CMK (cell line): ENCODE measurements at regions not wholly inside any gene's neighbourhood (a gene's known extent, or its start where the extent isn't known, plus 50 kb on each side); places are given as distances from the start of the nearest gene placed in this dataset.

Experiments used
- DNase-seq: peaks from one replicate; pipeline ENCODE4 v3.0.0-alpha.2; 2010; ENCODE audit warnings: low read depth

DNA sequence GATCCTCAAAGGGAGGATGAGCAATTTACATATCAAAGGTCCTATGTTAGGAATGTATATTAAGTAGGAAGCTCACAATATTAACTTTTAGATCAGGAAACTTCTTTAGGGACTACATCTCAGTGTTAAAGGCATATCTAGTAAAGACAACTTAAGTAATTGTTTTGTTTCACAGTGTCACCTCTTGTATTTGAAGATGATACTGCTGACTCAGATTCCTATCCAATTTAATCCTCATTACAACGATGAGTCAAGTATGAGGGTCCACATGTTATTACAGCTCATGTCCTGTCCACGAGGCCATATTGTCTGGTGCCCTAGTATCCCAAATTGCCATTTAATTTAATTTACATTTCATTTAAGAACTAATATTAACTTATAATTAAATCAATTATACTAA is 523.9 kb downstream of the CCDC85A start:
- DNase-seq, result no peak

DNA sequence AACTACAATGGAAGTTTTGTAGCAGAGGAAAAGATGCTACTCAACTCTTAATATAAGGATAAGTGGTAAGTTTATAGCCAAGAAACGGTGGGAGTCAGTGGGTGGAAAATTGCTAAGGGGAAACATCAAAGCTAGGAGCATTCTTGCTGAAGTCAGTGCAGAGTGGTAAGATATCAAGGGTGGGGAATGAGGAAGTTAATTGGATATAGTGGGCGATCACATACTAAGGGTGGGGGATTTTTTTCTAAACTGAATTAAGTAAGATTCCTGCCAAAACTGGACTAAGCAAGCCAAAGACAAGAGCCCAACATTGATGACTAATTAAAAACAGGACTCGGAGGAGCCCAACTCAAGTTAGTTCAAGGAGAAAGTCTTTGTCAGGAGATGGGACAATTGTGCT is 525.4 kb downstream of the CCDC85A start:
- DNase-seq, result no peak

DNA sequence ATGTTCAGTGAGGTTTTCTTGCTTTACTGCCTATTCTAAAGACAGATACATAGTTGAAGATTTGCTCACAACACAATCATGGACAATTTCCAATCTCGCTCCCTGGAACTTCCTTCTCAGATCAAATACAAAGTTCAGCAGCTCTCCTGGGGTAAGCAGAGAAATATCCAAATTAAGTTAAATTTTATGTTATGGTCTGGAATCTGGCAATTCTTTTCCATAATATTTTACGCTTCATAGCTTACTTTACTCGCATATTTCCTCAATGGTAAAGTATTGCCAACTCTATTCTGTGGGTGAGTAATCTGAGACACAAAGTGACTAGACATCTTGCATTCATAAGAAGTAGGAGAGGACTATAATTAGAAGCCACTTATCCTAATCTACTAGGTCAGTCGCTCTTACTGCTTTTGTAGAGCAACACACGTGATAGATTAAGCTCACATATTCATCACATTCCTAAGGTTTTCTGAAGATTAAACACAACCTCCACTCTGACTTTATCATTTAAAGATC is 529.4 kb downstream of the CCDC85A start:
- DNase-seq, result no peak

DNA sequence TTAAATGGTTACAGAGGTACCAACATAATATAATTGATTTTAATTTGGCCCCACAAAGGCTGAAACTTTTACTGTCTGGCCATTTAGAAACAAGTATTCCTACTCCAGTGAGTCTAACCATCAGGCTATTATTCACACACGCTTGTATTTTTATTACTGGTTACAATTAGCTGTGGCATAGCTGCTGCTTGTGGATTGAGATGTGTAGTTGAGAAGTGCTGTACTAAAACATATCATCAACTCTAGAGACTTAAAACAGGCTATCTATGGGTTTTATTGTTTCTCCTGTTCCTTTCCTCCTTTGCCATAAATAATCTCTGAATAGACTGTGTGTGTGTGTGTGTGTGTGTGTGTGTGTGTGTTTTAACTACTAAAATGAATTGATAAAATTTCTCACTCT is 530.2 kb downstream of the CCDC85A start:
- no peak for DNase-seq

DNA sequence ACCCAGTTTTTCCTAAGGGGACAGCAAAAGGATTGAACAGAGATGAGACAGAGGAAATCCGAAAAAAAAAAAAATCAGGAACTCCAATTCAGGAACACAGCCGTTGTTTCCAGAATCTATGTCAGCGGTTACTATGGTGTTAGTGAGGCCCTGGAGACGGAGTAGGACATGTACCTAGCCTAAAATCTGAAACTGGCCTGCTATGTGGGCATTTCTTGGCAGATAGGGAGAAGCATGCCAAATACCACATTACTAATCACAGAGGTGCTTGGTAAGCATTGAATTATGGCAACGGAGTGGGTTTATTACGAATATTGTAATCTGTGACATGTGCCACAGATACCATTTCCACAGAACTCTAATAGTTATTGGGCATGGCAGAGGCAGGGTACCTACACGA is 530.6 kb downstream of the CCDC85A start:
- DNase-seq, result no peak

DNA sequence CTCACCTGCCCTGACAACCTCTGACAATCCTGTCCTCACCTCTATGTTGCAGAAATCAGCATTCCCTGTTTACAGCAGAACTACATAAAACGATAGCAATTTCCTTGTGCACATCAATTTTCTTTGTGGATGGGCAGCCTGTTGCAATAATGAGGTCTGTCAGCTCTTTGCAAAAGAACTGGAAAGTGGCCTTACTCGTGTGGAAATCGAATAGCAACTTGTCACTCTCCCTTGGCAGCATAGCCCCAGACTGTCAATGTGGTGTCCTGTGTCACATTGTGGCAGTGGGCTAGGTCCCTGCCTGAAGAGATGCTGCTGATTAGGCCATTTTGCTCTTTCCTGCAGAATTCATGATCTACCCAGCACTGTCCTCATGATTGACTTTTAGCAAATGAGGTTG is 531.9 kb downstream of the CCDC85A start:
- DNase-seq, result no peak

DNA sequence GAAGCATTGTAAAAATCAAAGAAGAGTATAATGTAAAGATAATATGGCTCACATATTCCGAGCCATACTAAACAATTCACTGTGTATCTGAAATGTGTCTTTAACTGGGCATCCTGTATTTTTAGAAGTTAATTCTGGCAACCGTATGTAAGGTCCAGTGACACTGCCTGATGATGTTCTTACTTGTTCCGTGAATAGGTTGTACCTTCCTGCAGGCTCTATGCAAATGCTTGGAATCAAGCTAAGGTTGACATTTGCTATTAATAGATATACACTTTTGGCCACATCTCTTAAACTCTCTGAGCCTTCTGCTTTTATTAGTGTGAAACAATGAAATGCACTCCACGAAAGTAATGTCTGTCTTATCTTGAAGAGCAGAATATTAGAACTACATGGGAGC is 534.6 kb downstream of the CCDC85A start:
- no peak for DNase-seq

DNA sequence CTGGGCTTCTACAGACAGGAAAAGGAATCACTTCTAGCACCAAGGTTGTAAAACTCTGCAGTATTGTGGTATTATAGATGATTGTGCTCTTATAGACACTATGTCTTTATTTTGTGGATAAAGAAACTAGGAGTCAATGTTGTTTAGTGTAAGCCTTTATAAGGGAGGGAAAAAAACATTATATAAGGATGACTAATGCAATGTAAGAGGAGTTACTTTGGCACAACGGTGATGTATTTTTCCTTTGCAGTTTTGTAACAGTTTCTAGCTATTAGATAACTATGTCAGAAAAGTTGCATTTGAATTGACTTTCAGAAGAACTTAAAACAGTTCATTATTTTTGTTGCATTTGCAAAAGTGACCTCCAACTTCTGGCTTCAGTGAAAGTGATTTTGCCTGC is 545.4 kb downstream of the CCDC85A start:
- no peak for DNase-seq

DNA sequence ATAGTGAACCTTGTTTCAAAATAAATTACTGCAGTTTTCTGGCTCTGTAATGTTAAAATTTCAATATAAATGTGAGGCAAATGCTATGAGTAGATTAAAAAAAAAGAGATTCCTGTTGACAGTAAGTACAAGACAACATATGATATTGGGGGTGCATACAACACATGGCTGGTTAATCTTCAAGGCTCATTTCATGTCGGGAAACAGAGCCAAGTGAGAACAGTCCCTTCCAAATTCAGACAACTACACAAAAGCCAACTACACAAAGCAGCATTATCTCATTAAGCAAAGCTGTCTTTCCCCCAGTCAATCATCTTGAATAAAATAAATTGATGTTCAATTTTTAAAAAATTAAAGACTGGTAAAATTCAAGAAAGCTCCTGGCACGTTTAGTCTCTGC is 549.2 kb downstream of the CCDC85A start:
- DNase-seq, result no peak

DNA sequence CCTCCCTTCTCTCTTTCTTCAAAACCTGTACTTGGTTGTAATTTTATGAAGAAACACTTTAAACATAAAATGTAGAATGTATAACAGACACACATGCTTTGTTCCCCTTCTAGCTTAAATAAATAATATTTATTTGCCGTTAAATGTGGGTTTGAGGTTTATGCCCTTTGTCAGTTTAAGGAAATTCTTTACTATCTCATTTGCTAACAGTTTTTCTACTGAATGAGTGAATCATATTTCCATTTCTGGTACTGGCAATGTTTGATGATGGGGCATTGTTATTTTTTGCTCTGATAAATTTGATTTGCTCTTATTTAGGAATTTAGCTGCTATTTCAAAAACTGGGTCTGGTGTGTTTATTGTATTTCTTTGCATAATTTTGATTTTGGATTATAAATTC is 555.6 kb downstream of the CCDC85A start:
- no peak for DNase-seq

DNA sequence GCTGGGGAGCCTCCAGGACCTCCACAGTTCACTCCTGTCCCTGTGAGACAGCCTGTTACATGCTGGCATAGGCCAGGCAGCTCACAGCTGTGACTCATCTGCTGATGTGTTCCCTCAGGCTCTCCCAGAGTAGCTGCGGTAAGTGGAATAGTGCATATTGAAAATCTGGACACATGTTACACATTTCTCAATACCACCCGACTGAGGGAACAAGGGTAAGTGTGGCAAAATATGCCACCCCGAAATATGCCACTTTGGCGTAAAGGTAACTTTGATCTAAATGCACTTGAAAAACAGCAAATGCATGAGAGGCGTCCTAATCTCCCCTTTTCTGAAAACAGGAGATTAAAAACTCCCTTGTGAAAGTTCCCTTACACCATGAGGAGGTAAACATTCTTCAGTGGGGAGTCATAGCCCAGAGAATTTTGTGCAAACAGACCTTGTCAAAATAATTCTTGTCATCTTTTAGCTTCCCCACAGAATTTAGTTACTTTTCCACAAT is 557.9 kb downstream of the CCDC85A start:
- DNase-seq, result no peak

DNA sequence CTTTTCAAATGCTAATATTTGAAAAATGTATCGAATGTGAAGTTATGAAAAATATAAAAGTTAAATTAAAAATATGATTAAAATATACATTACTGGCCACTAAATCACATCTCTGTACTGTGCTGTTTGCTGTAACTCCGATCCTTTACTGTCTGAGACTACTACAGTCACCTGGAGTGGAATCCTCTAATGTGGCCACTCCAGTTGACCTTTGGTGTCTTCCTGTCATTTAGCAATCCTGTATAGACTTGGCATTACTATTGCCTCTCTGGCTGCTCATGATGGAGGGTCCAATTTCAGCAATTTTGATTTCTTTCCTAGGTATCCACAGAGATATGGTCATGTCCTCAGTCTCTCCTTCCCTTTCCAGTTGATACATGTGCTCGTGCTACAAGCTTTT is 560.0 kb downstream of the CCDC85A start:
- no peak for DNase-seq

DNA sequence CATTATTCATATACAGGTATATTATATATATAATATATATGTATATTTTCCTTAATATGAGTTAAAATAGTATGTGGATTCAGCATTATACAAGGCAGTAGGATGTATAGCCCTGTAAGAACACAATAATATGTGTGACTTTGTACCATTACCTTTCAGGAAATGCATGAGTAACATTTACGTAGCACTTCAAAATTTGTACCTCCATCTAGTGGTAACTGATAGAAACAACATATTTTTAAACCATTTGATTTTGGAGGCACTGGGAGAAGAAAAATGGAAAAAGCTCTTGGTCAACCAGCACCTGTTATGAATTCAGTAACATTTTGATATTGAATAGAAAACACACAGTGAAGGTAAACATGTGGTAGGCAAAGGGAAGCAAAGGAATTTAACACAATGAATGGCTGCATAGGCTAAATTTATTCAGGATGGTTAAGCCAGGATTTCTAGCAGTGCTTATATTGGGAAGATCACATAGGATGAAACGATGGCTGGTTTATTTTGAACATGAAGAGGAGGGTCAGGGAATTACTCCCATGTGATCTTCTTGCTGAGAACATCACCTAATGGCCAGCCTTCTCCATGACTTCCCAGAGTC is 565.5 kb downstream of the CCDC85A start:
- DNase-seq, result no peak

DNA sequence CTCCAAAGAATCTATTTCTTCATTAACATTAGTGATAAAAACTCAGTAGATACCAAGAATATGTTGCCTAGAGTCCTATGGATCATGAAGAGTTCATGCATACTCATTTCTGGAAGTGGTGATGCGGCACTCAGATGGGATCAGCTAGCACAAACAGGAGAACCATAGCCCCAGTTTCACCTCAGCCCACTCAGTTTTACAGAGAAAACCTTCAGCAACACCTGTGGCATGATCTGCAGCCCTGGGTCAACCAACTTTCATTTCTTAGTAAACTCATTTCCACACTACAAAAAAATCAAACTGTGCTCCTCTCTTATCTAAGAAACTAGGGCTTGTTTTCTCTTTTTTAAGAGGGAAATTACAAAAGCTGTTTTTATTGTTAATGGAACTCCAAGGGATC is 569.4 kb downstream of the CCDC85A start:
- DNase-seq, result no peak

DNA sequence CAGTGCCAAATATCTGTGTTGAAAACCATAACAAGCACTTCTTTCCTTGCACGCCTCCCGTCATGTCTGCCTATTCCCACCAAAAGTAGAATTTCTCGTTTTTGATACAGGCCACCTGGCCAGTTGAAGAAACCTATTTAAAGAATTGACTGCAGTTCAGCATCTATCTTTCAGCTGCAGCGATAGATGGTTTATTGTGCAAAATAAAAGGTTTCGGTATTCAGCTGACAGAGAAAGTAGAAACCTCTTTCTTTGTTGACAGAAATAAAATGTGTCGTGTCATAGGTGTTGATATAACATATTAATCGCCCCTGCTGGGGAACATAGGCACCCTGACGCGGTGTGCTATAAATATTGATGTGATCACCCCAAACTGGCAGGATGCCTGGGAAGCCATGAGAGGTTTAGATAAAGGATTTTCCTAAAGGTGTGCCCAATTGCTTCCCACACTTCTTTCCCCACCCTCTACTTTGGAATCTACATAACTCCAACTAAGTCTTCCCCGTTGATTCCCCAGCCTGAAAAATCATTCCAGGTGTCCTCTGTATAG is 570.4 kb downstream of the CCDC85A start:
- no peak for DNase-seq

DNA sequence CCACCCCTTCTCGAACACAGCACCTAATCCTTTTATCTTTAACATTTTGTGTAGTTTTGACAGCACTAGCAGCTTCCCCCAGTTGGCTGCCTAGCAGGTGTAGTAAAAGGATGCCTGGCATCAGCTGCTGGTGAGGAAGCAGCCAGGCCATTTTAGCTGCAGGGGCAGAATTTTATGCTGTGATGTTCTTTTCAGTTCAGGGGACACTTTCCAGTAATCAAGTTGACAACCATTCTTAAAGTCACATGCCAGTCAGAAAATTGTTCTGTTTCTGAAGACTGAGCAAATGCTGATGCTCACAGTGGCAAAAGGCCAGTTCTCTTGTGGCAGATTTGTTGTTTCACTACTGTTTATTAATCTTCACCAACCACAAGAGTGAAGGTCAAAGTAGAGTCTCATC is 570.8 kb downstream of the CCDC85A start:
- no peak for DNase-seq

DNA sequence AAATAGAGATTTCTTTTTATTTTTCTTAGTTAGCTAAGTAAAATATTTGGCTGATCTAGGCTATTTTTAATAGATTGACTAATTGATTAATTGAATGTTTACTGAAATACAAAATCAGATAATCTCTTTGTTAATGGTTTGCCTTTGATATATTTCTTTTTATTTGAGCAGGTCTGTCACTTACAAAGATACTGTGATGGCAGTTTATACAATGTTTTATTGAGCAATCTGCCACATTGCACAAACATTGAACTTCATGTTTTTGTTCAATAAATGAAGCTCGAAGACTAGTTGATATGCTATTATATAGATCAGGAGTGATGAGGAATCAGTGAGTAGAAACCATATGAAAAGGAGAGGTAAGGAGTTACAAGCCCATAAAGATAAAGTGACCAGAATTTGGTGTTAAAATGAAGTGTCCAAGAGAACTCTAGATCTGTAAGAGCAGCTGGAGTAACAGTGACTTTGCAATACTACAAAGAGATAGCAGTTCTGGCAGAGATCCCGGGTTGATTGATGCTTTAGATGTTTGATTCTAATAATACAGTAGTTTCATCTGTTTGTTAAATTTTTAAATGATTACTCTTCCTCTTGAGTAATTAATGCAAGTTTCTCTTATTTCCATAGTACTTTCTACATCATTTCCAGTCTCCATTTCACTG is 574.2 kb downstream of the CCDC85A start:
- no peak for DNase-seq

DNA sequence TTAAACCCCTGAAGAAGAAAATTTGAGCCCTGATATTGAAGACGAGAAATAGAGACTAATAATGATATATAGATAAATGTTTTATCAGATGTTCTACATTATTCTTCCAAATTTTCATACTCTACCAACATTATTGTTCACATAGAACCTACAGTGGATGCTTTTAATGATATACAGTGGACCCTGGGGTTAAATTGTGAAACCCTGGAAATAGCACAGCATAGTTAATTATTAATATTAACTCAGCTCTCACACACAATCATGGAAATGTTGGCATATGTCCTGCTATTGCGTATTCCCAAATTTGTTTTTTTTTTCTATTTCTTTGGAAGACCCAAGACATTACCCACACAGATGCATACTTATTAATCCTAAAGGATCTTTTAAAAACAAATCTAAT is 579.9 kb downstream of the CCDC85A start:
- no peak for DNase-seq

DNA sequence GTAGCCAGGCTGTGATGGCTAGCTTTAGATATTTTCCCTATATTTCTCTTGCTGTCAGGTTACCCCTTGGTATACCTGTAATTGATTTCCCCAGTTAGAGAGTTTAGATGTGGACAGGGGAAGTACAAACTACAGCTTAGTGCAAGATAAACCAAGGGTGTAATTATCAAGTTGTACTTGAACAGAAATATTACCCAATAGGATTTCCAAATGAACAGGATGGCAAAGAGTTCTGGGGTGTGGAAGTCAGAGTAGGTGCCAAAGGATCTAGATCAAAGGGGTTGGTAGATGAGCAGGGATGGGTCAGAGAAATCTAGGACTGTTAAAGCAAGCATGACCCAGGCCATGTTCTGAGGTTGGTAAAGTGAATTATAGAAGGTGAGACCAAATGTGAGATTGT is 585.2 kb downstream of the CCDC85A start:
- no peak for DNase-seq

DNA sequence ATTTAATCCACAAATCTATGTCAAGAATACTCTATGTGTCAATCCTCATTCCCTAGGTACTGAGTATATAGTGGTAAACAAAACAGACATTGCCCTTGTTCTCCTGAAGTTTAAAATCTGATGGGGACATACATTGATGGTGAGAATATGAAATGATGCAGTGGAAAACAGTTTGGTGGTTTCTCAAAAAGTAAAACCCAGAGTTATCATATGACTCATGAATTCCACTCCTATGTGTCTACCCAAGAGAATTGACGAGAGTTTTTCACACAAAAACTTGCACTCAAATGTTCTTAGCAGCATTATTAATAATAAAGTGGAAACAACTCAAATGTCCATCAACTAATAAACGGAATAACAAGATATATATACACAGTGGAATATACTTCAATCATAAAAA is 586.7 kb downstream of the CCDC85A start:
- DNase-seq, result no peak

DNA sequence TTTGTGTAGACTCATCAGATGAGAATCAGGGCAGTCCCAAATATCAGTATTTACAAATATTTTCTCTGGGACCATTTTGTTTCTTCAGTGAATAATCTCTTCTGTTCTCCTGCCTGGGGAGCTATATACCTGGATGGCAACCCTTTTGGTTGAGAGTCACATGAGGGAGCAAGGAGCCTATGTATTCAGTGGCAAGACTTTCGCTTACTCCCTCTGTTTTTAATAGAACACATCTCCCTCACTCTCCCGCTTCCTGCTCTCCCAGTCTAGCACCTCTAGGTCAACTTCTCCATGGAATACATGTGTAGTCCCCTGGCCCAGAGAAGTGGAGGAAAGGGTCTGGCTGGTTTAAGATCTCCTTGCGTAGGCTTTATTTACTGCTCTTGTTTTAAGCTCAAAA is 600.3 kb downstream of the CCDC85A start:
- no peak for DNase-seq

DNA sequence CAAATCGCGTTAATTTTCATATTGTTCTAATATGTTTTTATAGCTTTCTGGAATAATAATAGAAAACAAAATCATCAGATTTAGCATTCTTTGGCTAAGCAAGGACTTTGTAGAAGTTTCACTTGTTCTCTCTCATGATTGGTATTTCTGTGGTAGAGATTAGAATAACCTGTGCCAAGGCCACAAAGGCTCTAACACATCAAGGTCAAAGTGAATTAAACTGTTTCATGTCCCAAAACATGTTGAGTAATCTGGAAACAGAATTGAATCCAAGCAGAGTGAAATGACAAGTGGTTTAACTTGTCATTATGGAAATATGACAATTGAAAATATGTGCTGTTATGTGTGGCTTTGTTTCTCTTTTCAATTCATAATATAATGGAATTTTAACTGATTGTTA is 617.4 kb downstream of the CCDC85A start:
- no peak for DNase-seq

DNA sequence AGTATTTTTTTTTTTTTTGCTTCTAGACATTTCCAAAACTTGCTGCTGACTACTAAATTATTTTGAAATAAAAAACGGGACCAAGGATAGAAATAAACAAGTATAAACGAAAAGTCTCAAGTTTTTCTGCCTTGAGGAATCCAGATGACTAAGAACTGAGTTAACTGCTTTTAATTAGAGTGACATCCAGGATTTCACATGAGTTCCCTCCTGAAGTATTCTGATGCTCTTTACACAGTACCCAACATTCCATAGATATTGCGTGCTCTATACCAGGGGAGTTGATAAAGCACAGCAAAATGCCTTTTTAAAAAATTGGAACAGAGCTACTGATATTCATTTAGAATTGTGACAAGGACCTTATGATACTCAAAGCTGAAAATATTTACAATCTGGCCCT is 618.0 kb downstream of the CCDC85A start:
- no peak for DNase-seq

DNA sequence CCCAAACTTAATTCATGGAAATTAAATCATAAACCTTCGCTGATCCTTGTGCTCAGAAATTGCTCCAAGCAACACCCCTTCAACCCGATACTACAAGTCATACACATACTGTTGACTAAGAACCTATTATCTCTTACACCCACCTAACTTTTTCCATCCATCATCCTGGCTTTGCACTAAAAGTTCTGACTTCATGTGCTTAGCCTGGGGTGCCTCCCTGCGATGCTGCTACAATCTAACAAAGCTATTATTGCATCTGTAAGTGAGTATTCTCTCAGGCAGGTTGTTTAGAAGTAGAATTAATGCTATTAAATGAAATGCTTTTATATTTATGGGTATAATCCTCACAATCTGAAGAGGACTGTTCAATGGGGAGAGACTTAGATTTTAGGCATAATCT is 619.8 kb downstream of the CCDC85A start:
- DNase-seq, result no peak
